CD1c-positive myeloid dendritic cell (primary cell): ENCODE measurements at regions not wholly inside any gene's neighbourhood (a gene's known extent, or its start where the extent isn't known, plus 50 kb on each side); places are given as distances from the start of the nearest gene placed in this dataset.
"Not testable (repeated sequence)": the region's sequence is repeated elsewhere in the genome, so short reads cannot be mapped to it uniquely, and the experiment has no call there.

Experiments
- DNase-seq: peaks from one replicate; pipeline ENCODE4 v3.0.0-alpha.2; 2016; ENCODE audit errors: extremely low spot score

DNA sequence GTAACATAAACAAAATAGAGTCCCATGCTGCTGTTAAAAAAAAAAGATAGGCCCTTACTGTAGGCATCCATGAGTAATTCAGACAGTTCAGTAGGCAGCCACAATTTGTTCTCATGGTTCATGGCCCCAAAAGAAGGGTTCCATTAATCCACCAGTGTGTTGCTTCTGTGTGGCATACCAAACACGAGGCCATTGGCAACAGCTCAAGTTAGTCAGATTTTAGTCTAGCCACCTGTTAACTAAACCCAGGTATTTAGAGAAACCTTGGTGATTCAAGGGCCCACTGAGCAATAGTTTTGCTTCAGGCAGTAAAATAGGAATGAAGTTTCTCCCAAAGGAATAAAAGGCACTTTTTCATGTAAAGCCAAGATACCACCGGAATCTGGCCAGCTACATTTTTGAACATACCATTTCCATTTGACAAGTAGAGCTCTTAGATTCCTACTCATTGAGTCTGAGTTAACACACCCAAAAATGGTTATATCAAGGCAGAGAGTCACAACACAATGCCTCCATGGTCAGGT is 80.1 kb upstream of the SRD5A2 start:
- DNase-seq: no peak

DNA sequence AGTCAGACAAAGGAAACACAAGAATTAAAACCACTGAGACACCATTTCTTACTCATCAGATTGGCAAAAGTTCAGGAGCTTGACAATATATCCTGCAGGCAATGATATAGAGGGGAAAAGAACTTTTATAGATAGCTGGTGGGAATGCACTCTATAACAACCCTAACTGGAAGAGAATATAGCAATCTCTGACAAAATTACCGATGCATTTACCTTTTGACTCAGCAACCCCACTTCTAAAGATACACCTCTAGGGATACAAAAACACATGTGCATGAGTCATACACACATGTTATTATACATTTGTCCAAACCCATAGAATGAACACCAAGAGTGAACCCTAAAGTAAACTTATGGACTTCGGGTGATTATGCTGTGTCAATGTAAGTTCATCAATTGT is 79.4 kb upstream of the SRD5A2 start:
- no peak for DNase-seq

DNA sequence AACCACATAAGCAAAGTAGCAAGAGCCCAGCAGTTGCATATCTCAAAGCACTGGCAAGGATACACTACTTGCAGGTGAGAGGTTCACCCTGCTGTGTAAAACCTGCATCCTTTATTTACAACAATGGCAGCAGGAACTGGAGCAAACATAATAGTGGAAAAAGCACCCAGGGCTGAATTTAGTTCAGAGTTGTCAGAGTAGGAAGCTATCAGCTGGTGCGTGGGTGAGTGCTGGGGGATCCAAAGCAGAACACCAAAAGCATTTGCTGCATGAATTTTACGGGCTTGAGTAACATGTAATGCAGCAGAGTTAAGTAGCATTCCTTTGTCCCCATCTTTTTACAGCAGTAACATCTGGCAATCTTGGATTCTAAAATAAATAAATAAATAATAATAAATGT is 73.5 kb upstream of the SRD5A2 start:
- no peak for DNase-seq

DNA sequence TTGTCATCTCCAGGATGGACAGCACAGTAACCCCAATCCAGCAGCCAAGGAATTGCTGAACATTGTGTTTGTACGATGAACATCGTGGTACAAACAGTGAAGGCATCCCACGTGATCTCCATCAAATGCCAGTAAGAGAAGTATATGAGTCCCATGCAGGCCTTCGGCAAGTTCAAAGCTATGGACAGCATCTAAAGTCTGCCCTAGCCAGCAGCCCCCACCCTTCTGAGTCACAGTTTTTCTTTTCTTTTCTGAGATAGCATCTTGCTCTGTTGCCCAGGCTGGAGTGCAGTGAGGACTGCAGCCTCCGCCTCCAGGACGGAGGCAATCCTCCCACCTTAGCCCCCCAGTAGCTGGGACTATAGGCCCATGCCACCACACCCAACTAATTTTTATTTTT is 71.0 kb upstream of the SRD5A2 start:
- DNase-seq: no peak

DNA sequence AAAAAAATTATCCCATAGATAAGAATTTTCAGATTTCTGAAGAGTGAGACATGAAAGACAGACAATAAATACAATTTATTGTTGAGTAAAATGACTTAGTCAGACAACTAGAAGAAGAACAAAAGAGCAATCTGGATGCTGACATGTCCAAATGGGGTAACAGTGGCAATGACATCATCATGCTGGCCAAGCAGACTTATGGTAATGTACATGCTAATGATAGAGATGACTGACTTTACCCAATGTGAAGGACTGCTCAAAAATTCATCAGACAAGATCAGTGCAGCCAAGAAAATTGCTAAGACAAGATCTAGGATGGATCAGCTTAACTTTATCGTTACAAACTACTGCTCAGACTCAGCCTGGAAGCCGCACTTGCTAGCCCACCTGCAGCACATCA is 70.5 kb upstream of the SRD5A2 start:
- DNase-seq: no peak

DNA sequence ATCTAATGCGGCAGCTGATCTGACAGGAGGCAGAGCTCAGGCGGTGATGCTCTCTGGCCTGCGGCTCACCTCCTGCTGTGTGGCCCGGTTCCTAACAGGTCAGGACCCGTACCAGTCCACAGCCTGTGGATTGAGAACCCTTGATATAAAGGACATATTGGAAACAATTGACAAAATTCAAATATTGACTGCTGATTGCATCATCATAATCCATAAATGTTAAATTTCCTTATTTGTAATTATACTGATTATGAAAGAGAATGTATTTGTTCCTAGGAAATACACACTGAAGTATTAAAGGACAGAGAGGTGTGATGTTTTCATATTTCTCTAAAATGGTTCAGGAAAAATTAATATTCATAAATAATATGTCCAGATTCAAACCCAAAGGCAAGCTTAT is 63.8 kb upstream of the SRD5A2 start:
- no peak for DNase-seq

DNA sequence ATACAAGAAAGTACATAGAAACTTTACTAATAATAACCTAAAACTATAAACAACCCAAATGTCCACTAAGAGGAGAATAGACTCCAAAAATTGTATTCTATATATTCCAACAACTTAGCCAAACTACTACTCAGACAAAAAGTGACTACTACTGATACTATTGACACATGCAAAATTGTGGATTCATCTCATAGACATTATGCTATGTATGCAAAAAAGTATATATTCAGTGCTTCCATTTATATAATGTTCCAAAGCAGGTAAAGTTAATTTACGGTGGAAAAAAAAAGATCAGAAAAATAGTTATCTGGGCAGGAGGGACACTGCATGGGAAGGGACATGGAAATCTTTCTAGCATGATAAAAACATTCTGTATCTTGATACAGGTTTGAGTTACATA is 62.0 kb upstream of the SRD5A2 start:
- no peak for DNase-seq

DNA sequence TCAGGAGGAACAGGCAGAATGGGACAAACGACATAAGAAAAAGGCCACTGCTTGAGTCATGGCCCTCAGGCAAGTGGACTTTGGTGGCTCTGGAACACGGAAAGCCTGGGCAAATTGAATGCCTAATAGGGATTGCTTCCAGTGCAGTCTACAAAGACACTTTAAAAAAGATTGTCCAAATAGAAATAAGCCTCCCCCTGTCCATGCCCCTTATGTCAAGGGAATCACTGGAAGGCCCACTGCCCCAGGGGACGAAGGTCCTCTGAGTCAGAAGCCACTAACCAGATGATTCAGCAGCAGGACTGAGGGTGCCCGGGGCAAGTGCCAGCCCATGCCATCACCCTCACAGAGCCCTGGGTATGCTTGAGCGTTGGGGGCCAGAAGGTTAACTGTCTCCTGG is 51.5 kb upstream of the SRD5A2 start:
- not testable (repeated sequence) for DNase-seq
